ENCODE measurements at regions not wholly inside any gene's neighbourhood (a gene's known extent, or its start where the extent isn't known, plus 50 kb on each side); places are given as distances from the start of the nearest gene placed in this dataset.

- Histone ChIP-seq H3K4me3 (ENCODE audit: low read depth in 2 of 2, low read length in 2 of 2) (no peak overlapping the region), H3K9me3 (ENCODE audit: control insufficient read depth, insufficient read depth, low read depth, low read length) (no peaks in the 10 kb centered on the region), H3K36me3 (ENCODE audit: control insufficient read depth, insufficient read depth, low read length) (no peaks in the 10 kb centered on the region), H3K27ac (ENCODE audit: low read length) (peak overlapping the region; percentile 100), H3K27me3 (ENCODE audit: control insufficient read depth, insufficient read depth, low read length) (no peaks in the 10 kb centered on the region), H3K4me1 (ENCODE audit: control insufficient read depth, insufficient read depth, low read length) (peaks cover 65% of the 10 kb centered on the region)
- POLR2A ChIA-PET, result no interaction called here
- CTCF ChIA-PET, result interaction anchor here (0.6 kb wide), 1 partner anchor 1102 kb away, joined by 9 read pairs; no protein-coding TSS in a partner anchor
- TF ChIP-seq TCF7L2 (IDR thresholded peaks at IDR 0.05; ENCODE audit: low read depth, low read length), result peak; percentile 62; the same call in 1 of the 2 replicates
- TF ChIP-seq CTCF (IDR thresholded peaks at IDR 0.05), result no peak
- DNase-seq (ENCODE audit: low read depth, low spot score) (no peak), ATAC-seq (no peak)
- intact Hi-C loops (cut with micrococcal nuclease; ENCODE audit: unreplicated experiment) (loop anchor here (10.0 kb wide), 1 partner anchor 396 kb away; no protein-coding TSS in a partner anchor), in situ Hi-C loops (cut with HindIII; ENCODE audit: low pct_unique_long_range_greater_than_20kb, low sequenced_read_pairs) (no loop called here)
- BruUV-seq (replicated peaks), result no TSS peak
These were observed 154.9 kb downstream of the SOX4 start for GRCh38 chr6:21748343-21749056.

- Histone ChIP-seq H3K27me3 (ENCODE audit: control insufficient read depth, insufficient read depth, low read length) (no peaks in the 10 kb centered on the region), H3K36me3 (ENCODE audit: control insufficient read depth, insufficient read depth, low read length) (no peaks in the 10 kb centered on the region), H3K4me1 (ENCODE audit: control insufficient read depth, insufficient read depth, low read length) (peaks cover 77% of the 10 kb centered on the region), H3K27ac (ENCODE audit: low read length) (peak overlapping the region; percentile 100), H3K4me3 (ENCODE audit: low read depth in 2 of 2, low read length in 2 of 2) (no peak overlapping the region), H3K9me3 (ENCODE audit: control insufficient read depth, insufficient read depth, low read depth, low read length) (no peaks in the 10 kb centered on the region)
- in situ Hi-C loops (cut with HindIII; ENCODE audit: low pct_unique_long_range_greater_than_20kb, low sequenced_read_pairs), result no loop called here
- BruUV-seq (replicated peaks), result no TSS peak
- ATAC-seq (no peak), DNase-seq (ENCODE audit: low read depth, low spot score) (no peak)
- POLR2A ChIA-PET, result no interaction called here
- TF ChIP-seq POLR2AphosphoS5 (IDR thresholded peaks at IDR 0.05; ENCODE audit: low read depth, low read length) (no peak), SIN3A (IDR thresholded peaks at IDR 0.05; ENCODE audit: borderline replicate concordance, insufficient read depth, low read depth, low read length) (no peak), CTCF (IDR thresholded peaks at IDR 0.05) (no peak), REST (IDR thresholded peaks at IDR 0.05; ENCODE audit: insufficient read depth in 1 of 2, low read depth in 2 of 2, low read length in 1 of 2) (no peak), TCF7L2 (IDR thresholded peaks at IDR 0.05; ENCODE audit: low read depth, low read length) (no peak)
- intact Hi-C loops (cut with micrococcal nuclease; ENCODE audit: unreplicated experiment), result loop anchor here (10.0 kb wide), 2 partner anchors 165 to 395 kb away; no protein-coding TSS in a partner anchor
- CTCF ChIA-PET, result no interaction called here
These were observed 156.2 kb downstream of the SOX4 start for GRCh38 chr6:21749754-21750153.
